Neural crest cell (in vitro differentiated cells): ENCODE measurements at regions not wholly inside any gene's neighbourhood (a gene's known extent, or its start where the extent isn't known, plus 50 kb on each side); places are given as distances from the start of the nearest gene placed in this dataset.

Source experiments
- DNase-seq: peaks from one replicate; pipeline ENCODE4 v3.0.0; 2021; ENCODE audit warnings: low read depth, mixed read lengths, low spot score
- H3K27ac Mint-ChIP-seq: one replicate; pipeline ENCODE4 v1.8.0; 2021; ENCODE audit warnings: mild to moderate bottlenecking, mixed read lengths; ENCODE audit not compliant: unreplicated experiment
- H3K27me3 Mint-ChIP-seq: 2 replicates; pipeline ENCODE4 v1.8.0; 2021; ENCODE audit warnings: low read depth, mild to moderate bottlenecking, mixed read lengths
- H3K36me3 Mint-ChIP-seq: 2 replicates; pipeline ENCODE4 v1.8.0; 2021; ENCODE audit warnings: low read depth, mild to moderate bottlenecking, mixed read lengths
- H3K4me1 Mint-ChIP-seq: 2 replicates; pipeline ENCODE4 v1.8.0; 2021; ENCODE audit warnings: mixed read lengths
- H3K4me3 Mint-ChIP-seq: one replicate; pipeline ENCODE4 v1.8.0; 2021; ENCODE audit warnings: mild to moderate bottlenecking, mixed read lengths
- H3K9me3 Mint-ChIP-seq: 2 replicates; pipeline ENCODE4 v1.8.0; 2021; ENCODE audit warnings: mixed read lengths
- TF ChIP-seq, protein P1 (sequence below): fragments of 200-600 bp; sonication (generic); conservative IDR thresholded peaks from 2 replicates; pipeline ENCODE4 v1.5.0; 2021; ENCODE audit warnings: antibody characterized with exemption, mild to moderate bottlenecking

DNA sequence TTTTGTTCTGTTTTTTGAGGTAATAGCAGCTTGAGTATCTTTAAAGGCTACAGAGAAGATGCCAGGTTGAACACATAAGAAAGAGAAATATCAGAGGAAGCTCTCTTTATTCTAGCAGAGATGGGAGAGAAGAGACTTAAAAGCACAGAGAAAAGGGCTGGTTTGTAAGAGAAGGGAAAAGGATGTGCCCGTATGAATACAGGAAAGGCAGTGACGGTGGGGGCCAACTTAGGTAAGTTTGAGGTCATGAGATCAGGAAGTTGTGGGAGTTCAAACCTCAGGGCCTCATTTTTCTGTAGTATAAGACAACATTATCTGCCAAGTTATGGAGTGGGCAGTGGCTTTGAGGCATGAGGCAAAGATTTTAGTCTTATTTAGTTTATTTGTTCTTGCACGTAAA is 121.3 kb upstream of the S100G start:
- H3K27me3 Mint-ChIP-seq = no peaks in the 10 kb centered on the region
- no peak overlapping the region for H3K4me3 Mint-ChIP-seq
- peaks cover 31% of the 10 kb centered on the region for H3K36me3 Mint-ChIP-seq
- H3K9me3 Mint-ChIP-seq = peaks cover 16% of the 10 kb centered on the region
- TF ChIP-seq, protein P1, sequence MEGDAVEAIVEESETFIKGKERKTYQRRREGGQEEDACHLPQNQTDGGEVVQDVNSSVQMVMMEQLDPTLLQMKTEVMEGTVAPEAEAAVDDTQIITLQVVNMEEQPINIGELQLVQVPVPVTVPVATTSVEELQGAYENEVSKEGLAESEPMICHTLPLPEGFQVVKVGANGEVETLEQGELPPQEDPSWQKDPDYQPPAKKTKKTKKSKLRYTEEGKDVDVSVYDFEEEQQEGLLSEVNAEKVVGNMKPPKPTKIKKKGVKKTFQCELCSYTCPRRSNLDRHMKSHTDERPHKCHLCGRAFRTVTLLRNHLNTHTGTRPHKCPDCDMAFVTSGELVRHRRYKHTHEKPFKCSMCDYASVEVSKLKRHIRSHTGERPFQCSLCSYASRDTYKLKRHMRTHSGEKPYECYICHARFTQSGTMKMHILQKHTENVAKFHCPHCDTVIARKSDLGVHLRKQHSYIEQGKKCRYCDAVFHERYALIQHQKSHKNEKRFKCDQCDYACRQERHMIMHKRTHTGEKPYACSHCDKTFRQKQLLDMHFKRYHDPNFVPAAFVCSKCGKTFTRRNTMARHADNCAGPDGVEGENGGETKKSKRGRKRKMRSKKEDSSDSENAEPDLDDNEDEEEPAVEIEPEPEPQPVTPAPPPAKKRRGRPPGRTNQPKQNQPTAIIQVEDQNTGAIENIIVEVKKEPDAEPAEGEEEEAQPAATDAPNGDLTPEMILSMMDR = no peak
- no peak for DNase-seq
- H3K27ac Mint-ChIP-seq = no peak overlapping the region
- no peaks in the 10 kb centered on the region for H3K4me1 Mint-ChIP-seq
